Upper lobe of right lung (tissue), 1 donor: ENCODE measurements at regions not wholly inside any gene's neighbourhood (a gene's known extent, or its start where the extent isn't known, plus 50 kb on each side); places are given as distances from the start of the nearest gene placed in this dataset.

ENCODE experiments used
- ATAC-seq: fragments of 200-7000 bp; cut with Tn5 transposase; one replicate; pipeline ENCODE4 v1.9.1; 2020; ENCODE audit warnings: mild to moderate bottlenecking, moderate library complexity
- DNase-seq: peaks from one replicate; pipeline ENCODE4 v3.0.0-alpha.2; 2020
- H3K27ac ChIP-seq: fragments of 200-600 bp; one replicate; pipeline ENCODE4 v1.8.0; 2022
- H3K27me3 ChIP-seq: fragments of 200-600 bp; one replicate; pipeline ENCODE4 v1.8.0; 2022; ENCODE audit warnings: mild to moderate bottlenecking
- H3K36me3 ChIP-seq: fragments of 200-600 bp; one replicate; pipeline ENCODE4 v1.8.0; 2022
- H3K4me1 ChIP-seq: fragments of 200-600 bp; one replicate; pipeline ENCODE4 v1.8.0; 2022
- H3K4me3 ChIP-seq: fragments of 200-600 bp; one replicate; pipeline ENCODE4 v1.8.0; 2022; ENCODE audit warnings: mild to moderate bottlenecking
- H3K9me3 ChIP-seq: fragments of 200-600 bp; one replicate; pipeline ENCODE4 v1.8.0; 2022
- intact Hi-C: fragments of 100-400 bp; cut with DNase I; formaldehyde crosslinking; loops from one replicate; pipeline ENCODE4 v1.11.0; 2022
- TF ChIP-seq, protein P1 (sequence below): fragments of 200-600 bp; IDR thresholded peaks from one replicate; pipeline ENCODE4 v1.8.0; 2022; ENCODE audit warnings: antibody characterized with exemption
- donor health status: DM: no; HTN: yes; CAD: no; lungs with severe emphysema.

DNA sequence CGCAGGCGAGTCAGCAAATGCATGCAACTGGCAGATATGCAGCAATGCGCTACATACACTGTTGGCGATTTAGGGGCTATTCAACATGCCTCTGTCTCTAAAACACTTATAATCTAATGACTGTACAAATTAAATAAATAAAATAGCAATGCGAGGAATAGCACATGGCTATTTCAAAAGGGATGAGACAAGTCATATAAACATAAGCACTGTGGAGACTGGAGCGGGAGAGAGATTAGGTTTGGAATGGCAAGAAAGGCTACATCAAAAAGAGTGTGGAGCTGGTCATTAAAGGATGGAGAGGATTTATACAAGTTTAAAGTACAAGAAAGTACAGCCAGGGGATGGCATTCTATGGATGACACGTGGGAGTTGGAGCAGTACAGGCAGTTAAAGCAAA, 523.5 kb upstream of the CAMK1G start:
- Histone ChIP-seq H3K9me3 (no peaks in the 10 kb centered on the region), H3K4me3 (no peak overlapping the region), H3K27ac (no peak overlapping the region), H3K4me1 (no peaks in the 10 kb centered on the region), H3K36me3 (no peaks in the 10 kb centered on the region), H3K27me3 (no peaks in the 10 kb centered on the region)
- intact Hi-C loops: no loop called here
- DNase-seq: no peak
- ATAC-seq: no peak
- TF ChIP-seq, protein P1, sequence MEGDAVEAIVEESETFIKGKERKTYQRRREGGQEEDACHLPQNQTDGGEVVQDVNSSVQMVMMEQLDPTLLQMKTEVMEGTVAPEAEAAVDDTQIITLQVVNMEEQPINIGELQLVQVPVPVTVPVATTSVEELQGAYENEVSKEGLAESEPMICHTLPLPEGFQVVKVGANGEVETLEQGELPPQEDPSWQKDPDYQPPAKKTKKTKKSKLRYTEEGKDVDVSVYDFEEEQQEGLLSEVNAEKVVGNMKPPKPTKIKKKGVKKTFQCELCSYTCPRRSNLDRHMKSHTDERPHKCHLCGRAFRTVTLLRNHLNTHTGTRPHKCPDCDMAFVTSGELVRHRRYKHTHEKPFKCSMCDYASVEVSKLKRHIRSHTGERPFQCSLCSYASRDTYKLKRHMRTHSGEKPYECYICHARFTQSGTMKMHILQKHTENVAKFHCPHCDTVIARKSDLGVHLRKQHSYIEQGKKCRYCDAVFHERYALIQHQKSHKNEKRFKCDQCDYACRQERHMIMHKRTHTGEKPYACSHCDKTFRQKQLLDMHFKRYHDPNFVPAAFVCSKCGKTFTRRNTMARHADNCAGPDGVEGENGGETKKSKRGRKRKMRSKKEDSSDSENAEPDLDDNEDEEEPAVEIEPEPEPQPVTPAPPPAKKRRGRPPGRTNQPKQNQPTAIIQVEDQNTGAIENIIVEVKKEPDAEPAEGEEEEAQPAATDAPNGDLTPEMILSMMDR: no peak

GRCh38 chr1:209062081-209062620, 521.4 kb upstream of the CAMK1G start:
- no peak overlapping the region for H3K4me3 ChIP-seq
- intact Hi-C loops: no loop called here
- no peaks in the 10 kb centered on the region for H3K9me3 ChIP-seq
- H3K27me3 ChIP-seq: no peaks in the 10 kb centered on the region
- H3K36me3 ChIP-seq: no peaks in the 10 kb centered on the region
- DNase-seq (no peak), ATAC-seq (no peak)
- H3K4me1 ChIP-seq: no peaks in the 10 kb centered on the region
- TF ChIP-seq, protein P1: no peak
- no peak overlapping the region for H3K27ac ChIP-seq

GRCh38 chr1:209062863-209063262, 520.7 kb upstream of the CAMK1G start:
- Histone ChIP-seq H3K4me3 (no peak overlapping the region), H3K27ac (no peak overlapping the region), H3K9me3 (no peaks in the 10 kb centered on the region), H3K36me3 (no peaks in the 10 kb centered on the region), H3K4me1 (no peaks in the 10 kb centered on the region), H3K27me3 (no peaks in the 10 kb centered on the region)
- intact Hi-C loops: no loop called here
- ATAC-seq: no peak
- DNase-seq: no peak
- TF ChIP-seq, protein P1: no peak

DNA sequence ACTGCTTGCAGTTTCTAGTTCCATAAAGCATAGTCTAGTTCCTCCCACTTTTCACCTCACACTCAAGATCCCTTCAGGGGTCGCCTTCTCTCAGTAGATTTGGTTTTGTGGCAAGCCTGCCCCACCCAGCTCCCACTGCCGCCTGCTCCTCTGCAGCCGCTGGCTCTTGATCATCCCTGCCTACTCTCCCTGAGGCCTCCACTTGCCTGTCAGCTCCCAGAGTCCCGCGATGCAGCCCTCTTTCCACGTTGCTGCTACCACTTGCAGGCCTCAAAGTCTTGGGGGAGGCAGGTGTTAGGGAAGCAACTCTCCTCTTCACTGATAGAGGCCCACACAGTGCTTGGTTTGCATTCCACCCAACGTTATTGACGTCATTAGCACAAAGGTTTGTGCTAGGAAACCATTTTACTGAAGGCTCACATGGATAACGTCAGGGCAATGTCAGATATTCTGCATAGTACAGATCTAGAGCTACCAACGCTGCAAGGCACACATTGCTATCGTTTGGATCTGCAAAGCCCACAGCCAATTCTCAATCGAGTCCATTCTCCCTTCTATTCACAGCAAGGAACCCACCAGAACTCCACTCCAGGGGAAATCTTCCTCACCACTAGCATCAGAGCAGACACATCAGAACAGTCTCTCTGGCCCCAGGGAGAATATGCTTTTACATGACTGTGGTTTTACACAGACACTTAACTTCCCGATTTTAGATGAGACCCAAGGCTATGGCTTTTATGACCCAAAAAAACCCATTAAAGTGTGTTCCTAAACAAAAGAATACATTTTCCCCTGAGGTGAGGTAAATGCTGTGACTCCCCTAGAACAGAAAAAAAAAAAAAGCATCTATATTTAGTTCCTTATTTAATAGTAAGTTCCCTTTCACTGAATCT, 519.5 kb upstream of the CAMK1G start:
- Histone ChIP-seq H3K36me3 (no peaks in the 10 kb centered on the region), H3K27me3 (no peaks in the 10 kb centered on the region), H3K9me3 (no peaks in the 10 kb centered on the region), H3K4me3 (no peak overlapping the region), H3K27ac (no peak overlapping the region), H3K4me1 (no peaks in the 10 kb centered on the region)
- ATAC-seq: no peak
- no peak for DNase-seq
- TF ChIP-seq, protein P1: no peak
- intact Hi-C loops: no loop called here

DNA sequence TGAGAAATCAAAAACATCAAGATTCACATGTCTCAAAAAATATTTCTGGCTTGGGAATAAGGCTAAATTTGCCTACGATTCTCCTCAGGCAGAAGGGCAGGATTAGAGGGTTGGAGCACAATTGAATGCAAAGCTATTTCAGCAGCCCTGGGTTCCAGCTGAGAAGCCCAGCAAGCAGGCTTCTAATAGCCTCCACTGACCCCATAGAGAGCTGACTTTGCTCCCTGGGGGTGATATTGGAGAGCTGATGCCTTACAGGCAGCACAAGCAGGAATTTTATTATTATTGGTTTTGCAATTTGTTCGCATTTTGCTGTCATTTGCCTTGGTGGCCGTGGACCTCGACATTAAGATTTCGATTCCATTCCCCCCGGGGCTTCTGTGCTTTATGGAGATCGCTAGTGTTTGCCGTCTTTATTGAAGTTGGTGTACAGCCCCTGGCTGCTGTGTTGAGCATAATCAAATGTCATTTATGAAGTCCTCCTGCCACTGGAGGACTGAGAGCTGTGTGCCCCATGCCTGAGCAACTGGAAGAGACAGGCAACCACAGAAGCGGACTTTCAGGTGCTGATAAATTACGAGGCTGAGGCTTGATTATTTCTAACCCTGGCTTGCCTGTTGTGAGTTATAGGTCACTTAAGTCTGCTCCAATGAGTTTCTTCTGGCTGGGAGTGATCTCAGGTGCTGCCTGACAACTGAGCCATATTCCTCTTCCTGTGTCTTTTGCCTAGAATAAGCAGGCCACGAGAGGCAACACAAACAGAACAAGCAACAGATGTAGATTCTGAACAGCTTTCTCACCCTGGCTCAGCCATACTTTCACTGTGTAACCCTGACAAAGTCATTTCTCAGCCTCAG, 518.4 kb upstream of the CAMK1G start:
- TF ChIP-seq, protein P1: no peak
- H3K27ac ChIP-seq: no peak overlapping the region
- H3K9me3 ChIP-seq: no peaks in the 10 kb centered on the region
- H3K4me1 ChIP-seq: no peaks in the 10 kb centered on the region
- H3K36me3 ChIP-seq: no peaks in the 10 kb centered on the region
- no peaks in the 10 kb centered on the region for H3K27me3 ChIP-seq
- DNase-seq (no peak), ATAC-seq (no peak)
- intact Hi-C loops: no loop called here
- no peak overlapping the region for H3K4me3 ChIP-seq
